GM19324 (cell line): ENCODE measurements at regions not wholly inside any gene's neighbourhood (a gene's known extent, or its start where the extent isn't known, plus 50 kb on each side); places are given as distances from the start of the nearest gene placed in this dataset.
"Not testable (repeated sequence)": the region's sequence is repeated elsewhere in the genome, so short reads cannot be mapped to it uniquely, and the experiment has no call there.

Source experiments
- ATAC-seq: cut with Tn5 transposase; IDR thresholded peaks from one replicate; pipeline ENCODE4 v1.9.1; 2021; ENCODE audit warnings: mild to moderate bottlenecking, moderate library complexity; ENCODE audit not compliant: unreplicated experiment, low FRiP score

DNA sequence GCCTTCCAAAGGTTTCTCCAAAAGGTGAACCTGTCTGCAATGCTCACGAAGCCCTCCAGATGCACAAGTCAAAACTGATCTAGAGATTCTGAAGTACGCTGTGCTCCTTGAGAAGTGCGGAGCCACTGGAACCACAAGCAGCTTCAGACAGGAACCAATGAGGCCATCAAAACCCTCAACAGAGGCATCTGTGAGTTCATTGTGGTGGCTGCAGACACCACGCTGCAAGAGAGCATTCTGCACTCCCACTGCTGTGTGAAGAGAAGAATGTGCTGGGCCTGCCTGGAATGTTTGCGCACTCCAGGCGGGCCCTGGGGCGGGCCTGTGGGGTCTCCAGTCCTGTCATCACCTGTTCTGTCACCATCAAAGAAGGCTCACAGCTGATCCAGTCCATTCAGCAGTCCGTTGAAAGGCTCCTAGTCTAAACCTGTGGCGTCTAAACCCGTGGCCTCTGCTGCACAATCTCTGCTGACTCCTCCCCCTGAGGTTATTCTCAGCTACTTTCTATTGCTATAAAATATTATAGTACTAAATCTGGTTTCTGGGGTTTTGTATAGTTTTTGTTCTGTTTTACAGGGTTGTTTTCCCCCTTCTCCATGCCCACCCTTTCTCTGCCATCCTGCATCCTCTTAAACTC, 111.6 kb downstream of the PPIAL4A start:
- ATAC-seq = not testable (repeated sequence)

DNA sequence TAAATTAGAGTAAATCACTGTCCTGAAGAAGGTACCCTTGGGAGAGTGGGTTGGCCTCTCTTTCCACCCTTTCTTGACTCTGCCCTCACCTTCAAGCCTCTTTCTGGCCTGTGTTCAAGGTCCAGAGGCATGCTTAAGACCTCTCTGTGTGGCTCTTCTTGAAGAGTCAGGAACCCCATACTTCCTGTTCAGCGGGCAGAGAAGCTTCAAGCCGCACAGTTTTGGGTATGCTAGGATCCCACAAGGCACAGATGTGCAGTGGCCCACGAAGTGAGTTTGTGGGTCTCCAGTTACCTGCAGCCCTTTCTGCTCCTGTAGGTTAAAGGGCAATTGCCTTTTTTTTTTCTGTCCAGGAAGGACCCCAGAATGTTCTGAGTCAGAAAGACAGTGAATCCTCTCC, 113.7 kb downstream of the PPIAL4A start:
- not testable (repeated sequence) for ATAC-seq

DNA sequence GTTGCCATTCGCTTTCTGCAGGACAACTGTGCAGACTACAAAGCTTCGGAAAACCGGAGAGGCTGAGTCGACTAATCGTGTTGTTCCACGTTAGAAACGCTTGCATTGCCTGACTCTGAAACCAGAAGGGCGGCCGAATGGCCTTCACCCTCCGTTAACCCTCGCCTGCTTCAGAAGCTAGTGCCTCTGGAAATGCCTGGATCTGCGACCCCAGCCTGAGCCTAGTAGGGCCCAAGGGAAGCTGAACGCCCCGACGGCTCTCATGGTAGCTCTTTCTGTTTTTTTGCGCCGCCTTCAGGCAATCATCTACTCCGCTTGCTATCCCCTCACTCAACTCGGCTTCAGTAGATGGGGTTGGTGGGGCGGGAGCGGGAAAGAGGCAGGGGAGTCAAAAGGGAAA, 117.3 kb downstream of the PPIAL4A start:
- ATAC-seq = not testable (repeated sequence)

DNA sequence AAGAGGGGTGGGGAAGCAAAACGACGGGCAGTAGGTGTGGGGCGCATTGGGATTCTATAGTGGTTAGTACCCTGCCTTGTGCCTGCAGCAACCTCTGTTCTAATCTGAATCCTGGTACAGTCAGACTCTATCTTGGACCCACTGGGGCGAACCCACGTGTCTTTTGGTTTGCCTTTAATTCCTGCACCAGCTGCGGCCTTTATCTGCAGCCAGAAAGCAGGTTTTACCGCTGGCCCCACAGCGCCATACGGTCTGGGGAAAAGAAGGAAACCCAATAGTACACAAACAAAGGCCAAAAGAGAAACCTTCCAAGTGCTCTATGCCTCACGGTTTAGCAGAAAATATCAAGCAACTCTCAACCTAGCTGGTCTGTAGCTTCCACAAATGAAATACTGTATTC, 118.2 kb downstream of the PPIAL4A start:
- ATAC-seq = not testable (repeated sequence)

DNA sequence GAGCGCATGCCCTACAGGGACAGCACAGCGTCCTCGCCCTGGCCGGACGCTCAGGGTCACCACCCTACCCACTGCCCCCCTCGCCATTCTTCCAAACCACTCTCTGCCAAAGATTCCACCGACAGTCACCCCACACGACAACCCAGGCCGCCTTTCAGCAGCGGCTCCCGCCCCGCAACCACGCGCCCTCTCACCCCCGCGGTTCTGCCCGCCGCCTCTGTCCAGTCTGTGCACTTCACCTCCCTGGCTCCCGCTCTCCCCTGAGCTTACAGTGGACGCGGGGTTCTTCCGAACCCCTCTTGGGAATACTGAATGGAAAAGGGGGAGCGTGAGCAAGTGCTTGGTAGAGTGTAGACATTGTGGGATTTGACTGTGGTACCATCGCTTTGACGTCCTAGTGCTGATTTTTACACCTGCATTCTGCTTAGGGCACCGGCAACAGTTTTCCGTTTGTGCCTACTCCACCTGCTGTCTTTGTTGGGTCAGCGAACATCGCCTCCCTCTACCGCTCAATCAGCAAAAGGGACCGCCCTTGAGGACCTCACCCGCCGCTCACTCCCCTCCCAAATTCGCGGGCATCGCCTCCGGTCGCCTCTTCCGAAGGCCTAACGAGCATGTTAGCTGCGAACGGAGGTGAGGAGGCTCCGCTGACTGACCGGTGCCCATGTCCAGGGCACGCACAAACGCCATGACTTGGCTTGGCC, 119.1 kb downstream of the PPIAL4A start:
- not testable (repeated sequence) for ATAC-seq

DNA sequence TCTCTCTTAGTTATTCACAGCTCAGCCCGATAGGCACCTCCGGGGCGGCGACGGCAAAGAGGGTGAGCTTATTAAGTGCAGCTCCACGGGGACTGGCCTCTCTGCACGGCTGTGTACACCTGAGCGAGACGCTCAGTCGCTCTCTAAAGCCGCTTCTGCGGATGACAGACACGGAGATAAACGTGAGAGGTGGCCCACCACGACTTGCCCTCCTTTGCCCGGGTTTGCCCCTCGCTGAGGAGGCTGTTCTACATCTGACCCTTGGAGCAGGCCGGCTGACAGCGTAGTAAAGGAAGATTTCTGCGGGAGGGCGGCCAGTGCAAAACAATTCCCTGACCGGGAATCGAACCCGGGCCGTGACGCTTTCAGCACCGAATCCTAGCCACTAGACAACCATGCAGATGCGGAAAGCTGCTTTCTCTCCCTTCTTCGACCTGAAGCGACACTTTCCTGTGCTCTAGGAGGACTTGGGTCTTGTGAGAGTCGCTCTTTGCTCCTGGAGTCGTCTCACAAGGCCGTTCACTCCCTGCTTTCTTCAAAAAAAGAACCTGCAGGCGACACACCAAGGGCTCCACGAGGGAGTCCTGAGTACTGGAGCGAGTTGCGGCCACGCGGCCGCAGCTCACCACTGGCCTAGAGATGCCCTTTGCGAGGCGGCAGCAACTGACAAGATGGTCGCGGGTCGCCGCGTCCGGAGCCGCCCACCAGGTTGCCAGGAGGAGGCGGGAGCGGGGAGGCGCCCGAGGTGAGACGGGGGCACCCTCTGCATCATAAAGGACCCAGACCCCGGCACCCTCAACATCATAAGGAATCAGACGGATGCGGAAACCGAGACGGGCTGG, 119.9 kb downstream of the PPIAL4A start:
- not testable (repeated sequence) for ATAC-seq

DNA sequence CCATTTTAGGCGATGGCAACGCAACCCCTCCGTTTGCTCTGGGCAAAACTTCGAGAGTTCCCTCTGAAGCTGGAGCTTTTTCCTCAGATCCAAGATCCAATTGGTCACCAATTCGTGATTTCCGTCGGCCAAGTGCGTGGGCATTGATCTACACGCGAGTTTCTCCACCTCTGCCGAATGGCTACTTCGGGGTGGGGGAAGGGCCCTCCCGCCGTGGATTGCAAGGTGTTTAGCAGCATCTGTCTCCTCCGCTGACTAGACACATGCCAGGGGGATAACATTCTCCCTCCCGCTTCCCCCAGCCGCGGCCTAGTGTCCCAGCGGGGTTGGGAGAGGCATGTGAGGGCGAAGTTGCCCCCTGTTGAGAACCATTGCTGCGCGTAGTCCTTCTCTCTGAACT, 120.6 kb downstream of the PPIAL4A start:
- not testable (repeated sequence) for ATAC-seq

DNA sequence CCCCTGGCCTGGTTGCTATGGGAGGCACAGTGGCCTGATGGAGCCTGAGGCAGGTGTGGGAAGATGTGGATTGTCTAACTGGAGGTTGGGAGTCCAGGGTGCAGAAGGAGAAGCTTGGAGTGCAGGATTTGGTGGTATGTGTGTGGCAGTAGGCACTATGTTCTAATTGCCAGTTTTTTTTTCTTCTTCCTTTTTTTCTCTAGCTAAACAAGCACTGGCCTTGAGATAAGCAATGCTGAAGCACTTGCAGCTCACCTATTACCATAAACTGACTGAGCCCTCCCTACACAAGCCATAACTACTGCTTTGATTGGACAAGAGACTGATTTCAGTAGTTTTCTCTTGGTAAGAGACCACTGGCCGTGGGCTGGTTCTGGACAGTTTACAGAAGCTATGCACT, 123.6 kb downstream of the PPIAL4A start:
- ATAC-seq = not testable (repeated sequence)

DNA sequence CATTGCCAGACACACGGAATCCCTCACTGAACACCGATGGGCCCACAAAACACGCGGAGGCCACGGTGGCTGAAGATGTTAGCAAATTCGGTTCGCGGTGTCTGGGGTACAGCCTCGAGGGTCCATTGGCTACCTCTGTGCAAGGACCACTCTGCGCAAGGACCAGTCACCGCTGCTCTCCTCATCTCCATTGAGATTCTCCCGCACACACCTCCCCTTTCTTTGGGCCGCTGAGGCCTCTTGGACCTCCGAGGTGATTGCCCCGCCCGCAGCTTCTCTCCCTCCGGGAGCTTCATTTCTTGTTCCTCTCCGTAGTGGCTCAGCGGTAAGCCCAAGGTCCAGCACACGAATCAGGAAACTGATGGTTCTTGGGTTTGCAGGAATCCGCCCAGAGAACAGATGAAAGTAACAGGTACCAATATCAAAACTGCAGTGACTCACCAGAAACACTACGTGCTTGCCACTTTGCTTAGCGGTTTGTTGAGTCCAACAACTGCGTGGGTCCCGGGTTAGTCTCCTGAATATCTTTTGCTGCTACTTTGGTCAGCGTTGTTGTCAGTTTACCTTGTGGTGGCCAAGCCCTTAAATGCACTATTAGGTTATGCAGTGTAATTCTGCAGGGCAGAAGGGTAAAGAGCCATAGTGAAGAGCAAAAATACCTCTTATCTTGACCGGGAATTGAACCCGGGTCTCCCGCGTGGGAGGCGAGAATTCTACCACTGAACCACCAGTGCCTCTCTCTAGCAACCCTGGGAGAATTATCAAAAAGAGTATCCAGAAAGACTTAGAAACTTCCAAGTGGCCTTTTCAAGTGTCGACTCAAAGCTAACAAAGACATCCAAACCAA, 126.8 kb downstream of the PPIAL4A start:
- ATAC-seq = not testable (repeated sequence)

DNA sequence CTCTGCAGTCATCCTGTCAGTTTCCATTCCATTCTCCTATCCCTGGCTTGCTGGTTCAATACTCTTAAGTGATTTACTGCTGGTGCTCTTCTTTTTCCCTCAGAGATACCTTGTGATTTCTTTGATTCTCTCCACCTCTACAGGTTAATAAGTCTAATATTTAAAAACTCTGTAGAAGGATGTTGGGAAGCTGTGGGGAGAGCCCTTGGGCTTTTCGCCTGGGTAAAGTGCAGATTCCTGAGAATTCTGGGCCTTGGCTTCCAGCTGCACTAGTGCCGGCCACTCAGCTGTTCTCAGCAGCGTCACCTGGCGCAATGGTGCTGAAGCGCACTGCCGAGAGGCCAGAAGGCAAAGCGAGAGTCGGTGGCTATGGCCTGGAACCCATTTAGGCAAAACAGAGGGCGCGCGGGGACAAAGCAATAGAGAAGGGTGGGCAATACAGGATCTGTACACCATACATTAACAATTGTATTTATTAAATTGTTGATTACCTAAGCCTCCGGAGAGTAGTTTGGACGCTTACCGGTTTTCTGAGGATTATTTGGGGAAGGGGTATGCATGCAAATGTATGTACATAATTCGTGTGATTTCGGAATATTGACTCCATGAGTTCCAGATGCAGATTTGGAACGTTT, 130.3 kb downstream of the PPIAL4A start:
- ATAC-seq = not testable (repeated sequence)

DNA sequence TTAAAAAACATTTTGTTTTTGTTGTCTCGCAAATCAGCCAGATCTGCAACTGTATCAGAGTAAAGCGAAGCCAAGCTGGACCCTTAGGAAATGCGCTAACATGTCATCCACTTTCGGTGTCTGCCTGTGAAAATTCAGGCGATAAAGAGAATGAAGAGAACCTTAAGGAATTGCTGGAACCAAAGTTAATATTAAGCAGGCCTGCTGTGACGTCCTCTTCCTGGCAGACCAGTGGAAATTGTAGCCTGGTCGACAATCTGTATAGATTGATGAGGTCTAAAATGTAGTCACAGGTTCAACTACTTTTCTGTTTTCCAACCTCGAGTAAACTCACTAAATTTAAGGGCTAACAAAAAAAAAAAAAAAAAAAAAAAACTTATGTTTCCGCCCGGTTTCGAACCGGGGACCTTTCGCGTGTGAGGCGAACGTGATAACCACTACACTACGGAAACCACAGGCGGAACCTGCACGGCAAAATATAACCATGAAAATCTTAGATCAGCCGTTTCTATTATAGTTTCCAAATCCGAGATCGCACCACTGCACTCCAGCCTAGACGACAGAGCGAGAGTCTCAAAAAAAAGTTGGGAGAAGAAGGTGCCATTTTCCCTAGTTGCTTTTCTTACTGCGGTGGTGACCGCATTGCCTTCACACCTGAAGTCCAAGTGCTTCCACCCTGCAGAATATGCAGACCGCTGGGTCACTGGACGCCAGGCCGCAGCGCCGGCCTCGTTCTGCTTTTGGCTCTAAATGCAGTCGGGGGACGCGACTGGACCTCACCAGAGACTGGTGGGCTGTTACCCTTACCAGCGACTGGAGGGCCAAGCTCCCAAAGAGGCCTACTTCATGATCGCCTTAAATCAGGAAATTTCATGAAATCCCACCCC, 131.0 kb downstream of the PPIAL4A start:
- not testable (repeated sequence) for ATAC-seq

DNA sequence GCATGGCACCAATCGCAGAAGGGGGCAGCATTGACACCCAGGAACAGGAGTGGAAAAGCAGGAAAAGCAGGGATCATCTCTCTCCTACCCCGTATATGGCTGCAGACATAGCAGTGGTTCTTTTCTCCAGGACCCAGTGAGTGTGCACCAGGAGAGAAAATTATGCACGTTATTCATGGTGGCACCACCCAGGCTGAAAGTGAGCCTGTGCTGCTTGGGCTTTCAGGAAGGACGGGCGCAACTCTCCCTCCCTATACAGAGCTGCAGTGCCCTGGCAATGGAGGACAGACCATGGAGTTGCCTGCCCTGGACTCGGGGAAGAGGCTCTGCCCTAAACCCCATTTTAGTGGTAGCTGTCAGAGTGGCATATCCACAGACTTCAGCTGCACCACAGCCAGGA, 132.1 kb downstream of the PPIAL4A start:
- ATAC-seq = not testable (repeated sequence)

DNA sequence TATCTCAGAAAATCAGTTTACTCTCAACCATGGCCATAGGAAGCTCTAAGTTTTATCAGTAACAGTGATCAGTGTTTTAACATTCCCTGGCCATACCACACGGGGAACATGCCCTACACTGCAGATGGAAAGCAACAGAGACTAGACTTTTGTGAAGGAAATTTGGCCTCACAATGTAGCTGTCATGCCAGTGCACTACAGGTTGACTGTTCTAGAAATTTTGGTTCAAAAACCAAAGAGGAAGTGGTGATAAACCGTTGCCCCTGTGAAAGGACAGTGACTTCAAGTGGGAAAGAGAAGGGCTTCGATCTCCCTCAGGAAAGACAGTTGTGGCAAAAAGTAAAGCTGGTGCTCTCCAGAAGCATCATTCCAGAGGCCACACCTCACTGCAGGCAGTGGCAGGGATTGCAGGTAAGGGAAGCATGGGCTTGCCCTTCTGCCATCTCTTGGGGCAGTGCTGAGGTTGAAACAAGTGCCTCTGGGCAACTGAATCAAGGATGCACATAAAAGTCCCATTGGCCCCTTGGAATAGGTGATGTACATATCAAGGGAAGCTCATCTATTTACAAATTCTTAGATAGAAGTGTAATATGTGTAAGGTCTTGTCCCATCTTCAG, 143.4 kb downstream of the PPIAL4A start:
- not testable (repeated sequence) for ATAC-seq

DNA sequence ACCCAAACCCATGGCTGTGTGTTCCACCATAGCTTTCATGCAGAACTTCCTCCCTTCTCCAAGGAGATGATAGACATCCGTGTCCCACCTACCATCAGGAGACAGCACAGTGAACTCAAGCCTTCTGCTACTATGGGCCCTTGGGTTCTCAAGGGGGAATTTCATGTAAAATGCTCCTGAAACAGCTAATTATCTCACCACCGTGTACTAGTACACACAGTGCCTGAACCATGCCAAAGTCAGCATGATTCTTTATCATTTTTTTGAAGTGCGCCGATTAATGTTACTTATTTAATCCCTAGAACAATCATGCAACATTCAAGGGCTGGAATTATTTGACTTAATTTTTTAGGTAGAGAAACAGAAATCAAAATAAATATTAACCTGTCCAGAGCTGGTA, 147.2 kb downstream of the PPIAL4A start:
- ATAC-seq = not testable (repeated sequence)

DNA sequence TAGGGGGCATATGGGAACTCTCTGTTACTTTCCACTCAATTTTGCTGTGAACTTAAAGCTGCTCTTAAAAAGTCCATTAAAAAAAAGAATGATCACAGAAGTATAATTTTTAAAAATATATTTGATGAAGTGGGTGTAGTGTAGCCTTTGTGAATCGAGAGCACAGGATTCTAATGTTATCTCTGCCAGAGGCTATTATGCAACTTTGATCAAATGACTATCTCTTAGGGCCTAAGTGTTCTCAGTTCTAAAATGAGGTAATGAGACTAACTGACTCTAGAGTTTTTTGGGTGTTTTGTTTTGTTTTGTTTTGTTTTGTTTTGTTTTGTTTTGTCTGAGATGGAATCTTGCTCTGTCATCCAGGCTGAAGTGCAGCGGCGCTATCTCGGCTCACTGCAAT, 143.2 kb downstream of the FAM72B start:
- not testable (repeated sequence) for ATAC-seq

DNA sequence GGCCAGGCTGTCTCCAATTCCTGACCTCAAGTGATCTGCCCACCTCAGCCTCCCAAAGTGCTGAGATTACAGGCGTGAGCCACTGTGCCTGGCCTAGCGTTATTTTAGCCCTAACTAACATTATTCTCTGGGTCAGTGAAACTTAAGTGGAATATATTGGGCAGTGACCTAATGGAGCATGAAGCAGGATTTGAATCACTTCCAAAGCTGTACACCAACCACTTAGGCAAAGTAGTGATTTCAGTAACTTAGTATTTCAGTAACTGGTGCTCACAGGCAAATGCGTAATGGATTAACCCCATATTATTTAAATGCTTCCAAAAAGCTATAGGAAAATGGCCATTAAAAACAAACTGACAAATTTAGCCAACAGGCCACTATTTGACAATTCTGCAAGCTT, 142.6 kb downstream of the FAM72B start:
- ATAC-seq = not testable (repeated sequence)

DNA sequence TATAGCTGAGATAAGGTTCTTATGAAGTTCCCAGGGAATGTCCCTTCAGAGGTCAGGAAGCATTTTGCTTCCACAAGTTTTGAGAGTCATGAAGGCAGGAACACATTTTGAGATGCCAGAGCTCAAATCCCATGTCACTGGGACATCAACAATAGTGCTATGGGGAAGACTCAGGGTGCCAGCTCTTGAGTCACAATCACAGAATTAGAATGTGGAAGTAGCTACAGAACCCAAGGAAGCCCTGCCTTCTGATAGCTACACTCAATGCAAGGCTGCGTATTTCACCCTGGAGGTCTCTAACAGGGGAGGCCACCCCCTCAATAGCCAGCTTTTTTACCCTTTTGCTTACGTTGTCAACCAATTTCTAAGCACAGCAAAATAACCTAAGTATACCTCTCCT, 141.3 kb downstream of the FAM72B start:
- not testable (repeated sequence) for ATAC-seq

DNA sequence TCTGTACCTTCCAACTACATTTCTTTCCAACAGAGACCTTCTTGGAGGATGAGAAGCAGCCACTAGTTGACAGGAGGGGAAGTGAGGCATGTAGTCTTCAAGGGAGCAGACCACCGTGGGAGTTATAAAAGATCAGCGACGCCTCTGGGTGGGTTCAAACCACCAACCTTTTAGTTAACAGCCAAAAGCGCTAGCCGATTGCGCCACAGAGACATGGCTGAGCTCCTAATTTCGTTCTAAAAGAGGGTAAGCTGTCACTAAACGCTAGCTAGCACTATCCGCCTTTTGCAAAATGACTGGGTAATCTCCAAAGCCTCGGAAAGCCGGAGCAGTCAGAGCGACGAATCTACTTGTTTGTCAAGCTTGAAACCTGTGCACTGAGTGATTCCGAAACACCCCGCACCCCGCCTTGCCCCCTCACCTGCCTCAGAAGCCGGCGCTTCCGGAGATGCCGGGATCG, 135.8 kb downstream of the FAM72B start:
- ATAC-seq = not testable (repeated sequence)
